A673 (cell line): ENCODE measurements at regions not wholly inside any gene's neighbourhood (a gene's known extent, or its start where the extent isn't known, plus 50 kb on each side); places are given as distances from the start of the nearest gene placed in this dataset.

ENCODE experiments used
- BruUV-seq: library from RNA; stranded (reverse); fragments of 400-500 nt; replicated peaks from 2 replicates; lab custom pipeline; 2021; lab: Mats Ljungman, UMichigan
- CTCF ChIA-PET: fragments of 300-600 bp; sonication (Branson Sonifier 250); formaldehyde crosslinking; loops from one replicate; lab custom pipeline; 2022; ENCODE audit warnings: antibody characterized with exemption; lab: Charles Lee
- POLR2A ChIA-PET: fragments of 300-600 bp; sonication (Branson Sonifier 250); formaldehyde crosslinking; loops from one replicate; lab custom pipeline; 2022; ENCODE audit warnings: antibody characterized with exemption; ENCODE audit not compliant: low non-redundant PET; lab: Charles Lee
- DNase-seq: peaks from one replicate; pipeline ENCODE4 v3.0.0-alpha.2; 2015; ENCODE audit warnings: low spot score
- H3K27ac ChIP-seq: fragments of 200-600 bp; sonication (generic); 2 replicates; pipeline ENCODE4 v1.5.1; 2016; ENCODE audit warnings: mixed run types, low read depth, mild to moderate bottlenecking, mixed read lengths, antibody characterized with exemption, low read length; ENCODE audit not compliant: poor library complexity, severe bottlenecking
- H3K27me3 ChIP-seq: fragments of 200-600 bp; sonication (generic); replicated peaks from 2 replicates; pipeline ENCODE4 v1.6.1; 2017; ENCODE audit warnings: mixed run types, low read depth, mild to moderate bottlenecking, mixed read lengths, antibody characterized with exemption, low read length; ENCODE audit not compliant: insufficient read depth, poor library complexity
- H3K36me3 ChIP-seq: fragments of 200-600 bp; sonication (generic); 2 replicates; pipeline ENCODE4 v1.6.1; 2016; ENCODE audit warnings: mixed run types, mild to moderate bottlenecking, mixed read lengths, antibody characterized with exemption, low read length; ENCODE audit not compliant: insufficient read depth, poor library complexity, severe bottlenecking
- H3K4me1 ChIP-seq: fragments of 200-600 bp; sonication (generic); 2 replicates; pipeline ENCODE4 v1.6.1; 2017; ENCODE audit warnings: mixed run types, mild to moderate bottlenecking, mixed read lengths, antibody characterized with exemption, low read length; ENCODE audit not compliant: insufficient read depth, poor library complexity, severe bottlenecking
- H3K4me3 ChIP-seq: fragments of 200-600 bp; sonication (generic); 2 replicates; pipeline ENCODE4 v1.5.1; 2016; ENCODE audit warnings: low read depth, mixed run types, mild to moderate bottlenecking, mixed read lengths, low read length; ENCODE audit not compliant: poor library complexity, severe bottlenecking
- H3K9me3 ChIP-seq: fragments of 200-600 bp; sonication (generic); 2 replicates; pipeline ENCODE4 v1.6.1; 2016; ENCODE audit warnings: mixed run types, low read depth, mild to moderate bottlenecking, mixed read lengths, antibody characterized with exemption, low read length; ENCODE audit not compliant: poor library complexity, severe bottlenecking
- CTCF ChIP-seq: fragments of 300-800, 200-600 bp; sonication (generic); conservative IDR thresholded peaks from 2 replicates; pipeline ENCODE4 v1.5.1; 2017; ENCODE audit warnings: low read depth, mild to moderate bottlenecking, antibody characterized with exemption, low read length, moderate library complexity, mixed read lengths
- EZH2 ChIP-seq: fragments of 200-600 bp; sonication (generic); IDR thresholded peaks from 2 replicates; pipeline ENCODE4 v1.6.1; 2017; ENCODE audit warnings: borderline replicate concordance, low read depth, mild to moderate bottlenecking, mixed read lengths, antibody characterized with exemption, low read length; ENCODE audit not compliant: poor library complexity, severe bottlenecking
- intact Hi-C: fragments of 100-400 bp; cut with micrococcal nuclease; formaldehyde crosslinking; loops from one replicate; pipeline ENCODE4 v1.10.0; 2022; ENCODE audit not compliant: unreplicated experiment

- no peak overlapping the region for H3K4me3 ChIP-seq
- H3K4me1 ChIP-seq, result no peaks in the 10 kb centered on the region
- no peaks in the 10 kb centered on the region for H3K36me3 ChIP-seq
- no TSS peak for BruUV-seq
- intact Hi-C loops, result no loop called here
- H3K27ac ChIP-seq, result no peak overlapping the region
- no peaks in the 10 kb centered on the region for H3K9me3 ChIP-seq
- H3K27me3 ChIP-seq, result peaks cover 16% of the 10 kb centered on the region
- DNase-seq, result no peak
- TF ChIP-seq CTCF (no peak), EZH2 (no peak)
- ChIA-PET POLR2A (no interaction called here), CTCF (no interaction called here)
These were observed 299.8 kb upstream of the ZFHX3 start for GRCh38 chr16:73347500-73348375.

- H3K4me1 ChIP-seq, result no peaks in the 10 kb centered on the region
- peaks cover 3% of the 10 kb centered on the region for H3K27me3 ChIP-seq
- ChIA-PET CTCF (no interaction called here), POLR2A (no interaction called here)
- no peak overlapping the region for H3K4me3 ChIP-seq
- H3K27ac ChIP-seq, result no peak overlapping the region
- no TSS peak for BruUV-seq
- DNase-seq, result no peak
- TF ChIP-seq CTCF (no peak), EZH2 (no peak)
- no peaks in the 10 kb centered on the region for H3K9me3 ChIP-seq
- H3K36me3 ChIP-seq, result no peaks in the 10 kb centered on the region
- intact Hi-C loops, result no loop called here
These were observed 291.9 kb upstream of the ZFHX3 start for GRCh38 chr16:73339821-73340220.

GRCh38 chr16:73337373-73338296 is 289.7 kb upstream of the ZFHX3 start:
- ChIA-PET POLR2A (no interaction called here), CTCF (no interaction called here)
- Histone ChIP-seq H3K4me3 (no peak overlapping the region), H3K36me3 (no peaks in the 10 kb centered on the region), H3K9me3 (no peaks in the 10 kb centered on the region), H3K27me3 (peaks cover 10% of the 10 kb centered on the region), H3K4me1 (no peaks in the 10 kb centered on the region), H3K27ac (no peak overlapping the region)
- no TSS peak for BruUV-seq
- intact Hi-C loops, result no loop called here
- TF ChIP-seq EZH2 (no peak), CTCF (no peak)
- DNase-seq, result no peak
